Sigmoid colon (tissue), 4 donors: ENCODE measurements at regions not wholly inside any gene's neighbourhood (a gene's known extent, or its start where the extent isn't known, plus 50 kb on each side); places are given as distances from the start of the nearest gene placed in this dataset.

Source experiments
- CTCF ChIP-seq, 4 experiments: fragments of 450-650 bp in 3 of 4; fragments of 200-600 bp in 1 of 4; IDR thresholded peaks; one replicate each; pipeline ENCODE4 v1.5.1; 2016 to 2019; ENCODE audit warnings: antibody characterized with exemption in 4 of 4, mild to moderate bottlenecking in 3 of 4, moderate library complexity in 2 of 4
- POLR2A ChIP-seq, 2 donors: fragments of 450-650 bp; IDR thresholded peaks; one replicate each; pipeline ENCODE4 v1.6.1; 2016; ENCODE audit warnings: antibody characterized with exemption in 2 of 2, mild to moderate bottlenecking in 2 of 2, moderate library complexity in 2 of 2
- POLR2AphosphoS5 ChIP-seq, 4 donors: sonication (generic); formaldehyde crosslinking; IDR thresholded peaks; one replicate each; pipeline ENCODE4 v1.6.1; 2017; ENCODE audit warnings: antibody characterized with exemption in 4 of 4

- TF ChIP-seq POLR2A (IDR thresholded peaks at IDR 0.05) (no peak), CTCF (IDR thresholded peaks at IDR 0.05) (no peak), POLR2AphosphoS5 (IDR thresholded peaks at IDR 0.05) (no peak)
Measured at GRCh38 chr20:52025938-52026337, 165.6 kb downstream of the ZFP64 start.
